ENCODE measurements at regions not wholly inside any gene's neighbourhood (a gene's known extent, or its start where the extent isn't known, plus 50 kb on each side); places are given as distances from the start of the nearest gene placed in this dataset.

- TF ChIP-seq POLR2A (IDR thresholded peaks at IDR 0.05) (no peak), CTCF (IDR thresholded peaks at IDR 0.05) (no peak)
Measured at GRCh38 chr4:43781125-43781524, 667.5 kb downstream of the KCTD8 start.
